GM19035 (cell line): ENCODE measurements at regions not wholly inside any gene's neighbourhood (a gene's known extent, or its start where the extent isn't known, plus 50 kb on each side); places are given as distances from the start of the nearest gene placed in this dataset.

Experiments used
- ATAC-seq: cut with Tn5 transposase; IDR thresholded peaks from one replicate; pipeline ENCODE4 v1.9.1; 2021; ENCODE audit not compliant: unreplicated experiment

- no peak for ATAC-seq
Observed at GRCh38 chr2:59047373-59047995, 806.4 kb upstream of the FANCL start.

- ATAC-seq = no peak
Observed at GRCh38 chr2:59046401-59047372, 805.6 kb upstream of the FANCL start.

- no peak for ATAC-seq
Observed at GRCh38 chr2:59044736-59045135, 803.6 kb upstream of the FANCL start.

- no peak for ATAC-seq
Observed at GRCh38 chr2:59041139-59041538, 800.0 kb upstream of the FANCL start.

GRCh38 chr2:59034837-59035236 lies 793.7 kb upstream of the FANCL start:
- no peak for ATAC-seq

GRCh38 chr2:59034106-59034505 lies 793.0 kb upstream of the FANCL start:
- ATAC-seq = no peak

GRCh38 chr2:59033661-59034060 lies 792.5 kb upstream of the FANCL start:
- no peak for ATAC-seq

- ATAC-seq = no peak
Observed at GRCh38 chr2:59032499-59032898, 791.4 kb upstream of the FANCL start.

- no peak for ATAC-seq
Observed at GRCh38 chr2:59029058-59029457, 787.9 kb upstream of the FANCL start.

GRCh38 chr2:59027320-59027719 lies 786.2 kb upstream of the FANCL start:
- ATAC-seq = no peak

- ATAC-seq = peak; percentile 81
Observed at GRCh38 chr2:59025157-59025757, 784.1 kb upstream of the FANCL start.

GRCh38 chr2:59021786-59022185 lies 780.7 kb upstream of the FANCL start:
- no peak for ATAC-seq

- no peak for ATAC-seq
Observed at GRCh38 chr2:59019566-59020159, 778.5 kb upstream of the FANCL start.

GRCh38 chr2:59018737-59019136 lies 777.6 kb upstream of the FANCL start:
- no peak for ATAC-seq

- ATAC-seq = no peak
Observed at GRCh38 chr2:59015027-59015426, 773.9 kb upstream of the FANCL start.

GRCh38 chr2:59012971-59013370 lies 771.8 kb upstream of the FANCL start:
- no peak for ATAC-seq

- ATAC-seq = no peak
Observed at GRCh38 chr2:59012234-59012633, 771.1 kb upstream of the FANCL start.

- ATAC-seq = no peak
Observed at GRCh38 chr2:59008950-59009349, 767.8 kb upstream of the FANCL start.

GRCh38 chr2:59005836-59006615 lies 764.9 kb upstream of the FANCL start:
- no peak for ATAC-seq

GRCh38 chr2:59004621-59005020 lies 763.5 kb upstream of the FANCL start:
- no peak for ATAC-seq

- ATAC-seq = no peak
Observed at GRCh38 chr2:59000796-59001195, 759.7 kb upstream of the FANCL start.
